ENCODE measurements at regions not wholly inside any gene's neighbourhood (a gene's known extent, or its start where the extent isn't known, plus 50 kb on each side); places are given as distances from the start of the nearest gene placed in this dataset.

GRCh38 chr1:89457046-89457445 is 67.6 kb upstream of the LRRC8B start:
- no peak for DNase-seq (ENCODE audit: low read depth)
- no peak for TF ChIP-seq CTCF (conservative IDR thresholded peaks at IDR 0.05; ENCODE audit: low read depth, low read length)
- H3K4me3 ChIP-seq (ENCODE audit: low read depth, low read length) = no peak overlapping the region

GRCh38 chr1:89459081-89459480 is 65.5 kb upstream of the LRRC8B start:
- DNase-seq (ENCODE audit: low read depth) = no peak
- no peak for TF ChIP-seq CTCF (conservative IDR thresholded peaks at IDR 0.05; ENCODE audit: low read depth, low read length)
- H3K4me3 ChIP-seq (ENCODE audit: low read depth, low read length) = no peak overlapping the region

- no peak for DNase-seq (ENCODE audit: low read depth)
- no peak overlapping the region for H3K4me3 ChIP-seq (ENCODE audit: low read depth, low read length)
- TF ChIP-seq CTCF (conservative IDR thresholded peaks at IDR 0.05; ENCODE audit: low read depth, low read length) = no peak
Observed at GRCh38 chr1:89460325-89460724, 64.3 kb upstream of the LRRC8B start.

GRCh38 chr1:89462250-89462649 is 62.4 kb upstream of the LRRC8B start:
- H3K4me3 ChIP-seq (ENCODE audit: low read depth, low read length) = no peak overlapping the region
- no peak for TF ChIP-seq CTCF (conservative IDR thresholded peaks at IDR 0.05; ENCODE audit: low read depth, low read length)
- no peak for DNase-seq (ENCODE audit: low read depth)

GRCh38 chr1:89464008-89464407 is 60.6 kb upstream of the LRRC8B start:
- no peak for DNase-seq (ENCODE audit: low read depth)
- H3K4me3 ChIP-seq (ENCODE audit: low read depth, low read length) = no peak overlapping the region
- TF ChIP-seq CTCF (conservative IDR thresholded peaks at IDR 0.05; ENCODE audit: low read depth, low read length) = no peak

GRCh38 chr1:89465201-89465600 is 59.4 kb upstream of the LRRC8B start:
- TF ChIP-seq CTCF (conservative IDR thresholded peaks at IDR 0.05; ENCODE audit: low read depth, low read length) = no peak
- DNase-seq (ENCODE audit: low read depth) = no peak
- H3K4me3 ChIP-seq (ENCODE audit: low read depth, low read length) = no peak overlapping the region

GRCh38 chr1:89466307-89466930 is 58.2 kb upstream of the LRRC8B start:
- H3K4me3 ChIP-seq (ENCODE audit: low read depth, low read length) = no peak overlapping the region
- DNase-seq (ENCODE audit: low read depth) = no peak
- no peak for TF ChIP-seq CTCF (conservative IDR thresholded peaks at IDR 0.05; ENCODE audit: low read depth, low read length)

All from choroid plexus epithelial cell (primary cell).